ENCODE measurements at regions not wholly inside any gene's neighbourhood (a gene's known extent, or its start where the extent isn't known, plus 50 kb on each side); places are given as distances from the start of the nearest gene placed in this dataset.
"Not testable (repeated sequence)": the region's sequence is repeated elsewhere in the genome, so short reads cannot be mapped to it uniquely, and the experiment has no call there.

- DNase-seq; H4K91ac ChIP-seq (ENCODE audit: insufficient read depth, low read depth, low read length); H3K4me2 ChIP-seq (ENCODE audit: low read depth, low read length); ATAC-seq (ENCODE audit: low read depth); H3K79me1 ChIP-seq (ENCODE audit: low read depth in 1 of 2, low read length in 2 of 2); H3K27ac ChIP-seq (ENCODE audit: insufficient read depth, low read length); H3K9me3 ChIP-seq (ENCODE audit: control insufficient read depth, insufficient read depth, low read length); H2AFZ ChIP-seq (replicated peaks; ENCODE audit: low read length, poor library complexity); intact Hi-C loops (cut with micrococcal nuclease); H2AK5ac ChIP-seq (ENCODE audit: low read depth, low read length); H2BK15ac ChIP-seq (ENCODE audit: low read depth, low read length); in situ Hi-C loops (cut with MboI; ENCODE audit: low sequenced_read_pairs); H2AK9ac ChIP-seq (replicated peaks; ENCODE audit: low read depth, low read length, poor library complexity); H3K23ac ChIP-seq (ENCODE audit: low read depth, low read length); H2BK120ac ChIP-seq (ENCODE audit: low read depth, low read length); H2BK20ac ChIP-seq (ENCODE audit: low read depth, low read length); POLR2A ChIA-PET (ENCODE audit: unreplicated experiment); H3K9ac ChIP-seq (ENCODE audit: low read depth, low read length); H3K36me3 ChIP-seq (ENCODE audit: control insufficient read depth, insufficient read depth, low read length); BruUV-seq (replicated peaks); H3K4me1 ChIP-seq (ENCODE audit: control insufficient read depth, insufficient read depth, low read length); dilution Hi-C loops (cut with HindIII; ENCODE audit: low sequenced_read_pairs, unreplicated experiment); H3K27me3 ChIP-seq (ENCODE audit: control insufficient read depth, insufficient read depth, low read length); H3K18ac ChIP-seq (ENCODE audit: low read depth, low read length); H4K5ac ChIP-seq (ENCODE audit: low read depth, low read length); H3K14ac ChIP-seq (replicated peaks; ENCODE audit: low read depth, low read length); H3K4ac ChIP-seq (ENCODE audit: low read depth, low read length); H3K56ac ChIP-seq (ENCODE audit: extremely low read depth, insufficient read depth, low read length); H4K8ac ChIP-seq (ENCODE audit: low read depth in 2 of 2, low read length in 2 of 2); H3K9me1 ChIP-seq (ENCODE audit: insufficient read depth, low read length); CTCF ChIA-PET; H3K4me3 ChIP-seq (ENCODE audit: insufficient read depth, low read depth, low read length); H4K20me1 ChIP-seq (ENCODE audit: insufficient read depth, low read length); H2BK5ac ChIP-seq (ENCODE audit: low read depth, low read length, poor library complexity, severe bottlenecking): not testable (repeated sequence)
- 80% methylated on average over 2 of the region's 5 CpGs; no CpG with 5 or more reads in 1 of the 2 experiments for WGBS, 2 experiments (ENCODE audit: extremely low coverage in 2 of 2, insufficient read length in 1 of 2)
Measured at GRCh38 chr5:57003566-57003965, 51.6 kb upstream of the MIER3 start.

Data from IMR-90 (cell line).